Endodermal cell (in vitro differentiated cells): ENCODE measurements at regions not wholly inside any gene's neighbourhood (a gene's known extent, or its start where the extent isn't known, plus 50 kb on each side); places are given as distances from the start of the nearest gene placed in this dataset.
"Not testable (repeated sequence)": the region's sequence is repeated elsewhere in the genome, so short reads cannot be mapped to it uniquely, and the experiment has no call there.

Experiments used
- DNase-seq: peaks from one replicate; pipeline ENCODE4 v3.0.0-alpha.2; 2017
- H3K27ac ChIP-seq: 2 replicates; pipeline ENCODE4 v1.5.1; 2013; ENCODE audit warnings: mild to moderate bottlenecking, low read depth, low read length, moderate library complexity
- H3K27me3 ChIP-seq: 2 replicates; pipeline ENCODE4 v1.6.1; 2013; ENCODE audit warnings: mild to moderate bottlenecking, low read length, moderate library complexity; ENCODE audit not compliant: insufficient read depth, control insufficient read depth, poor library complexity, severe bottlenecking
- H3K36me3 ChIP-seq: 2 replicates; pipeline ENCODE4 v1.7.0; 2013; ENCODE audit warnings: mild to moderate bottlenecking, low read length, moderate library complexity; ENCODE audit not compliant: control insufficient read depth, insufficient read depth
- H3K4me1 ChIP-seq: one replicate; pipeline ENCODE4 v1.7.0; 2013; ENCODE audit warnings: low read length; ENCODE audit not compliant: control insufficient read depth, insufficient read depth
- H3K4me3 ChIP-seq: 2 replicates; pipeline ENCODE4 v1.5.1; 2013; ENCODE audit warnings: mild to moderate bottlenecking, low read length, moderate library complexity
- H3K9ac ChIP-seq: 2 replicates; pipeline ENCODE4 v1.6.1; 2013; ENCODE audit warnings: mild to moderate bottlenecking, low read length, moderate library complexity; ENCODE audit not compliant: poor library complexity, severe bottlenecking; ENCODE audit errors: extremely low read depth
- H3K9me3 ChIP-seq: 2 replicates; pipeline ENCODE4 v1.6.1; 2013; ENCODE audit warnings: mild to moderate bottlenecking, low read length, moderate library complexity; ENCODE audit not compliant: control insufficient read depth
- H3K27ac Mint-ChIP-seq: 2 replicates; pipeline ENCODE4 v1.8.0; 2020; ENCODE audit warnings: mixed read lengths
- H3K27me3 Mint-ChIP-seq: 2 replicates; pipeline ENCODE4 v1.8.0; 2021; ENCODE audit warnings: mild to moderate bottlenecking, mixed read lengths; ENCODE audit not compliant: insufficient read depth
- H3K36me3 Mint-ChIP-seq: 2 replicates; pipeline ENCODE4 v1.8.0; 2020; ENCODE audit warnings: low read depth, mixed read lengths
- H3K4me1 Mint-ChIP-seq: 2 replicates; pipeline ENCODE4 v1.8.0; 2020; ENCODE audit warnings: mixed read lengths
- H3K4me3 Mint-ChIP-seq: 2 replicates; pipeline ENCODE4 v1.8.0; 2020; ENCODE audit warnings: mild to moderate bottlenecking, moderate library complexity, mixed read lengths
- H3K9me3 Mint-ChIP-seq: 2 replicates; pipeline ENCODE4 v1.8.0; 2020; ENCODE audit warnings: mild to moderate bottlenecking, mixed read lengths
- CTCF ChIP-seq: fragments of 200-600 bp; sonication (generic); conservative IDR thresholded peaks from 2 replicates; pipeline ENCODE4 v1.5.0; 2021; ENCODE audit warnings: antibody characterized with exemption, mild to moderate bottlenecking
- WGBS, 2 experiments: methylation state at CpG; one replicate each; pipeline versions ENCODE4 v1.1.5 to v1.1.7; 2013; ENCODE audit warnings: missing lambda C conversion rate in 2 of 2, mixed read lengths in 1 of 2; ENCODE audit not compliant: insufficient coverage in 1 of 2, insufficient read length in 1 of 2; 5-methylcytosine and 5-hydroxymethylcytosine counted together

DNA sequence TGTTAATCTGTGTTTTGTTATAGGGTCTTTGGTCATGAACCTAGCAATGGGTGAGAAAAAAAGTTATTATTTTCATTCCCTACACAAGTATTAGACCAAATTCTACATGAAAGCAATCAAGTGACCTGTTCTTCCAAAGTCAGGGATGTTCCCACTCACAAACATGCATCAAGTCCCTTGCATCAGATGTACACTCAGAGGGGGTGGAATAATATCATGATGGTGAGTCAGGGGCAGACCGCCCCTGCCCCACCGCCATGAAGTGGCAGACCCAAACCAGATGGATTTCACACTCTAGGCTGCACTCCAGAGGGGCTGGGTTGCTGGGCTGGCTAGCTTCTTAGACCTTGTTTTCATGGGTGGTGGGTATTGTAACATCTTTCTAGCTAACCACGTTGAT, 91.4 kb downstream of the ACAA2 start:
- no peaks in the 10 kb centered on the region for H3K36me3 Mint-ChIP-seq
- Histone ChIP-seq H3K9ac (no peak overlapping the region), H3K27me3 (no peaks in the 10 kb centered on the region), H3K27ac (no peak overlapping the region), H3K4me1 (peaks cover 17% of the 10 kb centered on the region), H3K4me3 (no peak overlapping the region), H3K36me3 (no peaks in the 10 kb centered on the region), H3K9me3 (no peaks in the 10 kb centered on the region)
- H3K4me3 Mint-ChIP-seq: no peak overlapping the region
- peaks cover 8% of the 10 kb centered on the region for H3K27me3 Mint-ChIP-seq
- no peak overlapping the region for H3K27ac Mint-ChIP-seq
- TF ChIP-seq CTCF: no peak
- DNase-seq: peak; percentile 24
- H3K9me3 Mint-ChIP-seq: no peaks in the 10 kb centered on the region
- 85% methylated on average over 3 of the region's 3 CpGs; no CpG with 5 or more reads in 1 of the 2 experiments for WGBS, 2 experiments
- peaks cover 38% of the 10 kb centered on the region for H3K4me1 Mint-ChIP-seq

DNA sequence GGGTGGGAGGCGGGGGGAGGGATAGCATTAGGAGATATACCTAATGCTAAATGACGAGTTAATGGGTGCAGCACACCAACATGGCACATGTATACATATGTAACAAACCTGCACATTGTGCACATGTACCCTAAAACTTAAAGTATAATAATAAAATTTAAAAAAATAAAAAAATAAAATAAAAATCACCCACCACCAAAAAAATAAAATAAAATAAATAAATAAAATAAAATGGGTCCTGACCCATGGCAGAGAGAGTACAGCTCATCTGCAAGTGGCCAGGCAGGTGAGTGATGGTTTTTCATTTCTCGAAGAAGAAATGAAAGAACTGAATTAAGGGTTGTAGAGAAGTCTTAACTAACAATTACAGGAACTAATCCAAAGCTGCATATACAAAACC, 92.4 kb downstream of the ACAA2 start:
- peaks cover 12% of the 10 kb centered on the region for H3K4me1 ChIP-seq
- not testable (repeated sequence) for H3K4me3 ChIP-seq, H3K9ac ChIP-seq, H3K9me3 ChIP-seq, H3K9me3 Mint-ChIP-seq, H3K27me3 ChIP-seq, H3K27ac Mint-ChIP-seq, H3K27me3 Mint-ChIP-seq, H3K27ac ChIP-seq, DNase-seq, H3K36me3 ChIP-seq, H3K4me3 Mint-ChIP-seq, H3K36me3 Mint-ChIP-seq
- peaks cover 38% of the 10 kb centered on the region for H3K4me1 Mint-ChIP-seq
- 100% methylated on average over 1 of the region's 3 CpGs; no CpG with 5 or more reads in 1 of the 2 experiments for WGBS, 2 experiments

- Mint-ChIP-seq H3K36me3 (no peaks in the 10 kb centered on the region), H3K27ac (no peak overlapping the region), H3K27me3 (peaks cover 12% of the 10 kb centered on the region), H3K4me3 (no peak overlapping the region), H3K9me3 (no peaks in the 10 kb centered on the region), H3K4me1 (peaks cover 23% of the 10 kb centered on the region)
- 95 to 100% methylated on average over 2 to 3 of the region's 3 CpGs for WGBS, 2 experiments
- Histone ChIP-seq H3K4me3 (no peak overlapping the region), H3K27ac (no peak overlapping the region), H3K9me3 (no peaks in the 10 kb centered on the region), H3K27me3 (no peaks in the 10 kb centered on the region), H3K36me3 (no peaks in the 10 kb centered on the region), H3K4me1 (peaks cover 4% of the 10 kb centered on the region), H3K9ac (no peak overlapping the region)
- no peak for TF ChIP-seq CTCF
- peak; percentile 17 for DNase-seq
Measured at GRCh38 chr18:49717617-49718016, 95.7 kb downstream of the ACAA2 start.

- Histone ChIP-seq H3K27ac (no peak overlapping the region), H3K4me3 (no peak overlapping the region), H3K9me3 (no peaks in the 10 kb centered on the region), H3K27me3 (no peaks in the 10 kb centered on the region), H3K4me1 (peaks cover 3% of the 10 kb centered on the region), H3K9ac (no peak overlapping the region), H3K36me3 (no peaks in the 10 kb centered on the region)
- H3K36me3 Mint-ChIP-seq: no peaks in the 10 kb centered on the region
- H3K4me1 Mint-ChIP-seq: peaks cover 12% of the 10 kb centered on the region
- H3K4me3 Mint-ChIP-seq: no peak overlapping the region
- 84 to 88% methylated on average over 3 to 6 of the region's 6 CpGs for WGBS, 2 experiments
- no peak for TF ChIP-seq CTCF
- no peak overlapping the region for H3K27ac Mint-ChIP-seq
- peaks cover 20% of the 10 kb centered on the region for H3K27me3 Mint-ChIP-seq
- no peaks in the 10 kb centered on the region for H3K9me3 Mint-ChIP-seq
- peak; percentile 46 for DNase-seq
Measured at GRCh38 chr18:49716035-49716434, 97.3 kb downstream of the ACAA2 start.
